ENCODE measurements at regions not wholly inside any gene's neighbourhood (a gene's known extent, or its start where the extent isn't known, plus 50 kb on each side); places are given as distances from the start of the nearest gene placed in this dataset.
A peak's percentile ranks its signal among the peaks of the same experiment; 100 is the strongest.

- H3K4me1 ChIP-seq = peaks cover 8% of the 10 kb centered on the region
- peak overlapping the region; percentile 21 to 74 for H3K27ac ChIP-seq
- no peaks in the 10 kb centered on the region for H3K36me3 ChIP-seq (ENCODE audit: low read depth, missing control alignments)
- no peak for TF ChIP-seq POLR2A (IDR thresholded peaks at IDR 0.05)
- no peak for TF ChIP-seq CTCF (IDR thresholded peaks at IDR 0.05)
- no peaks in the 10 kb centered on the region for H3K9me3 ChIP-seq
- no peaks in the 10 kb centered on the region for H3K27me3 ChIP-seq
- H3K4me3 ChIP-seq = no peak overlapping the region
- intact Hi-C loops (cut with DNase I; ENCODE audit: low total_unique reads) = no loop called here
- no peak for DNase-seq
Observed at GRCh38 chr2:144937066-144937465, 417.1 kb upstream of the ZEB2 start.

GRCh38 chr2:144936442-144936841 lies 416.5 kb upstream of the ZEB2 start:
- no peaks in the 10 kb centered on the region for H3K27me3 ChIP-seq
- no peaks in the 10 kb centered on the region for H3K9me3 ChIP-seq
- H3K36me3 ChIP-seq (ENCODE audit: low read depth, missing control alignments) = no peaks in the 10 kb centered on the region
- no peak overlapping the region for H3K27ac ChIP-seq
- WGBS, 2 donors = 77 to 83% methylated on average over 4 of the region's 4 CpGs
- peaks cover 8% of the 10 kb centered on the region for H3K4me1 ChIP-seq
- DNase-seq = no peak
- no peak overlapping the region for H3K4me3 ChIP-seq
- TF ChIP-seq CTCF (IDR thresholded peaks at IDR 0.05) (no peak), POLR2A (IDR thresholded peaks at IDR 0.05) (no peak)
- intact Hi-C loops (cut with DNase I; ENCODE audit: low total_unique reads) = no loop called here

GRCh38 chr2:144935736-144936135 lies 415.8 kb upstream of the ZEB2 start:
- Histone ChIP-seq H3K27me3 (no peaks in the 10 kb centered on the region), H3K4me3 (no peak overlapping the region), H3K27ac (no peak overlapping the region), H3K9me3 (no peaks in the 10 kb centered on the region), H3K36me3 (ENCODE audit: low read depth, missing control alignments) (no peaks in the 10 kb centered on the region), H3K4me1 (peaks cover 8% of the 10 kb centered on the region)
- WGBS, 2 donors = 57 to 60% methylated on average over 2 of the region's 2 CpGs
- intact Hi-C loops (cut with DNase I; ENCODE audit: low total_unique reads) = no loop called here
- TF ChIP-seq CTCF (IDR thresholded peaks at IDR 0.05) = no peak
- TF ChIP-seq POLR2A (IDR thresholded peaks at IDR 0.05) = no peak
- no peak for DNase-seq

- DNase-seq = no peak
- intact Hi-C loops (cut with DNase I; ENCODE audit: low total_unique reads) = no loop called here
- TF ChIP-seq POLR2A (IDR thresholded peaks at IDR 0.05) (no peak), CTCF (IDR thresholded peaks at IDR 0.05) (no peak)
- H3K4me1 ChIP-seq = peaks cover 8% of the 10 kb centered on the region
- WGBS, 2 donors = 90 to 96% methylated on average over 5 of the region's 5 CpGs
- no peaks in the 10 kb centered on the region for H3K27me3 ChIP-seq
- H3K27ac ChIP-seq = no peak overlapping the region
- H3K36me3 ChIP-seq (ENCODE audit: low read depth, missing control alignments) = no peaks in the 10 kb centered on the region
- H3K4me3 ChIP-seq = no peak overlapping the region
- no peaks in the 10 kb centered on the region for H3K9me3 ChIP-seq
Observed at GRCh38 chr2:144935191-144935590, 415.3 kb upstream of the ZEB2 start.

GRCh38 chr2:144931960-144932359 lies 412.0 kb upstream of the ZEB2 start:
- no peaks in the 10 kb centered on the region for H3K9me3 ChIP-seq
- no peak overlapping the region for H3K27ac ChIP-seq
- intact Hi-C loops (cut with DNase I; ENCODE audit: low total_unique reads) = no loop called here
- no peaks in the 10 kb centered on the region for H3K4me1 ChIP-seq
- no peaks in the 10 kb centered on the region for H3K27me3 ChIP-seq
- TF ChIP-seq POLR2A (IDR thresholded peaks at IDR 0.05) (no peak), CTCF (IDR thresholded peaks at IDR 0.05) (no peak)
- no peak for DNase-seq
- H3K4me3 ChIP-seq = no peak overlapping the region
- H3K36me3 ChIP-seq (ENCODE audit: low read depth, missing control alignments) = no peaks in the 10 kb centered on the region

All from testis (tissue), 2 donors.